ENCODE measurements at regions not wholly inside any gene's neighbourhood (a gene's known extent, or its start where the extent isn't known, plus 50 kb on each side); places are given as distances from the start of the nearest gene placed in this dataset.

GRCh38 chr17:79435296-79435695 is 175.6 kb downstream of the RBFOX3 start:
- H3K4me3 ChIP-seq (ENCODE audit: low read depth in 1 of 2, low read length in 2 of 2): no peak overlapping the region
- H3K27me3 ChIP-seq (ENCODE audit: control insufficient read depth in 1 of 2, insufficient read depth in 2 of 2, low read length in 2 of 2): peaks cover 0 to 3% of the 10 kb centered on the region in 2 donors
- H3K9ac ChIP-seq (ENCODE audit: low read length): no peak overlapping the region
- H3K36me3 ChIP-seq (ENCODE audit: insufficient read depth, low read length): no peaks in the 10 kb centered on the region
- no peak overlapping the region for H3K27ac ChIP-seq (ENCODE audit: low read depth, low read length)
- no peaks in the 10 kb centered on the region for H3K9me3 ChIP-seq (ENCODE audit: low read length)
- H3K4me1 ChIP-seq (ENCODE audit: insufficient read depth, low read length): peaks cover 13% of the 10 kb centered on the region

GRCh38 chr17:79434215-79434614 is 176.6 kb downstream of the RBFOX3 start:
- no peaks in the 10 kb centered on the region for H3K9me3 ChIP-seq (ENCODE audit: low read length)
- H3K27me3 ChIP-seq (ENCODE audit: control insufficient read depth in 1 of 2, insufficient read depth in 2 of 2, low read length in 2 of 2): peaks cover 0 to 3% of the 10 kb centered on the region in 2 donors
- no peaks in the 10 kb centered on the region for H3K36me3 ChIP-seq (ENCODE audit: insufficient read depth, low read length)
- H3K9ac ChIP-seq (ENCODE audit: low read length): no peak overlapping the region
- H3K4me1 ChIP-seq (ENCODE audit: insufficient read depth, low read length): peaks cover 4% of the 10 kb centered on the region
- H3K27ac ChIP-seq (ENCODE audit: low read depth, low read length): no peak overlapping the region
- H3K4me3 ChIP-seq (ENCODE audit: low read depth in 1 of 2, low read length in 2 of 2): no peak overlapping the region

- no peak overlapping the region for H3K9ac ChIP-seq (ENCODE audit: low read length)
- no peak overlapping the region for H3K4me3 ChIP-seq (ENCODE audit: low read depth in 1 of 2, low read length in 2 of 2)
- H3K36me3 ChIP-seq (ENCODE audit: insufficient read depth, low read length): no peaks in the 10 kb centered on the region
- peaks cover 0 to 3% of the 10 kb centered on the region in 2 donors for H3K27me3 ChIP-seq (ENCODE audit: control insufficient read depth in 1 of 2, insufficient read depth in 2 of 2, low read length in 2 of 2)
- peaks cover 4% of the 10 kb centered on the region for H3K4me1 ChIP-seq (ENCODE audit: insufficient read depth, low read length)
- H3K9me3 ChIP-seq (ENCODE audit: low read length): no peaks in the 10 kb centered on the region
- H3K27ac ChIP-seq (ENCODE audit: low read depth, low read length): no peak overlapping the region
These were observed 177.5 kb downstream of the RBFOX3 start for GRCh38 chr17:79433379-79433778.

- Histone ChIP-seq H3K9ac (ENCODE audit: low read length) (no peak overlapping the region), H3K27me3 (ENCODE audit: control insufficient read depth in 1 of 2, insufficient read depth in 2 of 2, low read length in 2 of 2) (no peaks in the 10 kb centered on the region), H3K4me1 (ENCODE audit: insufficient read depth, low read length) (peaks cover 4% of the 10 kb centered on the region), H3K36me3 (ENCODE audit: insufficient read depth, low read length) (no peaks in the 10 kb centered on the region), H3K4me3 (ENCODE audit: low read depth in 1 of 2, low read length in 2 of 2) (no peak overlapping the region), H3K27ac (ENCODE audit: low read depth, low read length) (no peak overlapping the region), H3K9me3 (ENCODE audit: low read length) (no peaks in the 10 kb centered on the region)
These were observed 179.7 kb downstream of the RBFOX3 start for GRCh38 chr17:79431175-79431574.

GRCh38 chr17:79429864-79430494 is 180.9 kb downstream of the RBFOX3 start:
- Histone ChIP-seq H3K9ac (ENCODE audit: low read length) (no peak overlapping the region), H3K27me3 (ENCODE audit: control insufficient read depth in 1 of 2, insufficient read depth in 2 of 2, low read length in 2 of 2) (no peaks in the 10 kb centered on the region), H3K9me3 (ENCODE audit: low read length) (no peaks in the 10 kb centered on the region), H3K4me3 (ENCODE audit: low read depth in 1 of 2, low read length in 2 of 2) (no peak overlapping the region), H3K36me3 (ENCODE audit: insufficient read depth, low read length) (no peaks in the 10 kb centered on the region), H3K27ac (ENCODE audit: low read depth, low read length) (no peak overlapping the region), H3K4me1 (ENCODE audit: insufficient read depth, low read length) (peaks cover 5% of the 10 kb centered on the region)

- no peak overlapping the region for H3K9ac ChIP-seq (ENCODE audit: low read length)
- no peak overlapping the region for H3K4me3 ChIP-seq (ENCODE audit: low read depth in 1 of 2, low read length in 2 of 2)
- no peaks in the 10 kb centered on the region for H3K27me3 ChIP-seq (ENCODE audit: control insufficient read depth in 1 of 2, insufficient read depth in 2 of 2, low read length in 2 of 2)
- no peaks in the 10 kb centered on the region for H3K9me3 ChIP-seq (ENCODE audit: low read length)
- H3K36me3 ChIP-seq (ENCODE audit: insufficient read depth, low read length): no peaks in the 10 kb centered on the region
- H3K4me1 ChIP-seq (ENCODE audit: insufficient read depth, low read length): peaks cover 10% of the 10 kb centered on the region
- H3K27ac ChIP-seq (ENCODE audit: low read depth, low read length): no peak overlapping the region
These were observed 181.9 kb downstream of the RBFOX3 start for GRCh38 chr17:79428988-79429387.

GRCh38 chr17:79427621-79428539 is 183.0 kb downstream of the RBFOX3 start:
- no peaks in the 10 kb centered on the region for H3K9me3 ChIP-seq (ENCODE audit: low read length)
- no peak overlapping the region for H3K27ac ChIP-seq (ENCODE audit: low read depth, low read length)
- H3K36me3 ChIP-seq (ENCODE audit: insufficient read depth, low read length): no peaks in the 10 kb centered on the region
- H3K27me3 ChIP-seq (ENCODE audit: control insufficient read depth in 1 of 2, insufficient read depth in 2 of 2, low read length in 2 of 2): no peaks in the 10 kb centered on the region
- no peak overlapping the region for H3K4me3 ChIP-seq (ENCODE audit: low read depth in 1 of 2, low read length in 2 of 2)
- H3K9ac ChIP-seq (ENCODE audit: low read length): no peak overlapping the region
- H3K4me1 ChIP-seq (ENCODE audit: insufficient read depth, low read length): peaks cover 7% of the 10 kb centered on the region

GRCh38 chr17:79425686-79426085 is 185.2 kb downstream of the RBFOX3 start:
- no peaks in the 10 kb centered on the region for H3K9me3 ChIP-seq (ENCODE audit: low read length)
- H3K9ac ChIP-seq (ENCODE audit: low read length): no peak overlapping the region
- H3K36me3 ChIP-seq (ENCODE audit: insufficient read depth, low read length): no peaks in the 10 kb centered on the region
- peaks cover 9% of the 10 kb centered on the region for H3K4me1 ChIP-seq (ENCODE audit: insufficient read depth, low read length)
- no peaks in the 10 kb centered on the region for H3K27me3 ChIP-seq (ENCODE audit: control insufficient read depth in 1 of 2, insufficient read depth in 2 of 2, low read length in 2 of 2)
- H3K27ac ChIP-seq (ENCODE audit: low read depth, low read length): no peak overlapping the region
- no peak overlapping the region for H3K4me3 ChIP-seq (ENCODE audit: low read depth in 1 of 2, low read length in 2 of 2)

- Histone ChIP-seq H3K9ac (ENCODE audit: low read length) (no peak overlapping the region), H3K27me3 (ENCODE audit: control insufficient read depth in 1 of 2, insufficient read depth in 2 of 2, low read length in 2 of 2) (no peaks in the 10 kb centered on the region), H3K27ac (ENCODE audit: low read depth, low read length) (no peak overlapping the region), H3K9me3 (ENCODE audit: low read length) (no peaks in the 10 kb centered on the region), H3K36me3 (ENCODE audit: insufficient read depth, low read length) (no peaks in the 10 kb centered on the region), H3K4me1 (ENCODE audit: insufficient read depth, low read length) (peaks cover 14% of the 10 kb centered on the region), H3K4me3 (ENCODE audit: low read depth in 1 of 2, low read length in 2 of 2) (no peak overlapping the region)
These were observed 186.2 kb downstream of the RBFOX3 start for GRCh38 chr17:79424471-79425185.

GRCh38 chr17:79423811-79424465 is 186.9 kb downstream of the RBFOX3 start:
- Histone ChIP-seq H3K36me3 (ENCODE audit: insufficient read depth, low read length) (no peaks in the 10 kb centered on the region), H3K27ac (ENCODE audit: low read depth, low read length) (no peak overlapping the region), H3K9me3 (ENCODE audit: low read length) (no peaks in the 10 kb centered on the region), H3K27me3 (ENCODE audit: control insufficient read depth in 1 of 2, insufficient read depth in 2 of 2, low read length in 2 of 2) (no peaks in the 10 kb centered on the region), H3K4me1 (ENCODE audit: insufficient read depth, low read length) (peaks cover 14% of the 10 kb centered on the region), H3K9ac (ENCODE audit: low read length) (no peak overlapping the region), H3K4me3 (ENCODE audit: low read depth in 1 of 2, low read length in 2 of 2) (no peak overlapping the region)

GRCh38 chr17:79422236-79422635 is 188.6 kb downstream of the RBFOX3 start:
- Histone ChIP-seq H3K27ac (ENCODE audit: low read depth, low read length) (no peak overlapping the region), H3K9me3 (ENCODE audit: low read length) (no peaks in the 10 kb centered on the region), H3K36me3 (ENCODE audit: insufficient read depth, low read length) (no peaks in the 10 kb centered on the region), H3K4me1 (ENCODE audit: insufficient read depth, low read length) (peaks cover 14% of the 10 kb centered on the region), H3K27me3 (ENCODE audit: control insufficient read depth in 1 of 2, insufficient read depth in 2 of 2, low read length in 2 of 2) (no peaks in the 10 kb centered on the region), H3K4me3 (ENCODE audit: low read depth in 1 of 2, low read length in 2 of 2) (no peak overlapping the region), H3K9ac (ENCODE audit: low read length) (no peak overlapping the region)

All from muscle layer of colon (tissue), 2 donors.